ENCODE measurements at regions not wholly inside any gene's neighbourhood (a gene's known extent, or its start where the extent isn't known, plus 50 kb on each side); places are given as distances from the start of the nearest gene placed in this dataset.
A peak's percentile ranks its signal among the peaks of the same experiment; 100 is the strongest.

DNA sequence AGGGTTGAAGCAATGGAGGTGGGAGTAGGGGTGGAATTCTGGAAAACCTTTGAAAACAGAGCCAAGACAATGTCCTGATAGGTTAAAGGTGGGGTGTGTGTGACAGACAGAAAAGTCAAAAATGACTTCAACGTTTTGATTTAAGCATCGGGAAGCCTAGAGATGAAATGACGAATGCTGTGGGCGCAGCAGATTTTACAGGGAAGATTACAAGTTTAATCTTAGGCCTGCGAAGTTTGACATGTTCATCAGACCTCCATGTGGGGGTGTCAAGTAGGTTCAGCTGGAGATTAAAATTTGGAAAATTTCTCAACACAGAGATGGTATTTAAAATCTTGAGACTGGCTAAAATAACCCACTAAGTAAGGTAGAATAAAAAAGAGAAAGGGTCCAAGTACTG, 453.3 kb downstream of the TXNL1 start:
- Histone ChIP-seq H3K4me2 (ENCODE audit: low read length) (no peak overlapping the region), H3K27me3 (ENCODE audit: insufficient read depth, low read length) (no peaks in the 10 kb centered on the region), H3K79me2 (ENCODE audit: insufficient read depth, low read length) (no peaks in the 10 kb centered on the region), H3K27ac (ENCODE audit: low read depth, low read length) (no peak overlapping the region), H4K20me1 (ENCODE audit: insufficient read depth, low read length) (no peaks in the 10 kb centered on the region), H3K9ac (ENCODE audit: low read length) (no peak overlapping the region), H3K4me1 (ENCODE audit: insufficient read depth, low read length) (no peaks in the 10 kb centered on the region), H3K4me3 (ENCODE audit: insufficient read depth, low read depth, low read length) (no peak overlapping the region), H2AFZ (ENCODE audit: low read depth, low read length) (no peak overlapping the region), H3K9me3 (ENCODE audit: insufficient read depth, low read depth, low read length) (no peaks in the 10 kb centered on the region), H3K36me3 (ENCODE audit: insufficient read depth, low read length) (no peaks in the 10 kb centered on the region)
- FAIRE-seq (no peak), DNase-seq (ENCODE audit: low read depth) (no peak)
- Mint-ChIP-seq H3K4me3 (ENCODE audit: unreplicated experiment) (no peak overlapping the region), H3K9me3 (ENCODE audit: unreplicated experiment) (no peaks in the 10 kb centered on the region), H3K4me1 (ENCODE audit: low read depth, unreplicated experiment) (no peaks in the 10 kb centered on the region), H3K27ac (ENCODE audit: unreplicated experiment) (no peak overlapping the region), H3K27me3 (ENCODE audit: low read depth, unreplicated experiment) (no peaks in the 10 kb centered on the region), H3K36me3 (ENCODE audit: low read depth, unreplicated experiment) (no peaks in the 10 kb centered on the region)
- TF ChIP-seq EZH2 (IDR thresholded peaks at IDR 0.05; ENCODE audit: insufficient read depth, low read length) = no peak
- TF ChIP-seq, protein P1, sequence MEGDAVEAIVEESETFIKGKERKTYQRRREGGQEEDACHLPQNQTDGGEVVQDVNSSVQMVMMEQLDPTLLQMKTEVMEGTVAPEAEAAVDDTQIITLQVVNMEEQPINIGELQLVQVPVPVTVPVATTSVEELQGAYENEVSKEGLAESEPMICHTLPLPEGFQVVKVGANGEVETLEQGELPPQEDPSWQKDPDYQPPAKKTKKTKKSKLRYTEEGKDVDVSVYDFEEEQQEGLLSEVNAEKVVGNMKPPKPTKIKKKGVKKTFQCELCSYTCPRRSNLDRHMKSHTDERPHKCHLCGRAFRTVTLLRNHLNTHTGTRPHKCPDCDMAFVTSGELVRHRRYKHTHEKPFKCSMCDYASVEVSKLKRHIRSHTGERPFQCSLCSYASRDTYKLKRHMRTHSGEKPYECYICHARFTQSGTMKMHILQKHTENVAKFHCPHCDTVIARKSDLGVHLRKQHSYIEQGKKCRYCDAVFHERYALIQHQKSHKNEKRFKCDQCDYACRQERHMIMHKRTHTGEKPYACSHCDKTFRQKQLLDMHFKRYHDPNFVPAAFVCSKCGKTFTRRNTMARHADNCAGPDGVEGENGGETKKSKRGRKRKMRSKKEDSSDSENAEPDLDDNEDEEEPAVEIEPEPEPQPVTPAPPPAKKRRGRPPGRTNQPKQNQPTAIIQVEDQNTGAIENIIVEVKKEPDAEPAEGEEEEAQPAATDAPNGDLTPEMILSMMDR (IDR thresholded peaks at IDR 0.05; ENCODE audit: insufficient read depth, low read depth, low read length) = no peak

DNA sequence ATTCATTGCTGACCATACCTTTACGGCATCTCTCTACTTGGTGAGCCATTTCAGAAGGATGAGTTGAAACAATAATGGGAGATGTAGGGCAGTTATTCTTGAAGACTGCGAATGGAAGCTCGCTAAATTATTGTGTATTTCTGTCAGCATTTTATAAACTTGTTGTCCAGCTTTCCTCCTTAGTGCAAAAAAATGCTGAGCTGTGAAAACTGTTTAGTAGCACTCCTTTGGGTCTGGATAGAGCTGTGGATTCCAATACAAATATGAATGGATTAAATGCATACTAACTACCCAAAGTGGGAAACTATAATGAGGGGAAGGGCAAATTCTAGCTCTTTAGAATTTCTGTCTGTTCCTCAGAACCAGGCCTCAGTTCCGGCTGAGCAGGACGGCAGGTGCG, 461.6 kb downstream of the TXNL1 start:
- Histone ChIP-seq H3K4me1 (ENCODE audit: insufficient read depth, low read length) (no peaks in the 10 kb centered on the region), H3K9ac (ENCODE audit: low read length) (no peak overlapping the region), H3K36me3 (ENCODE audit: insufficient read depth, low read length) (no peaks in the 10 kb centered on the region), H4K20me1 (ENCODE audit: insufficient read depth, low read length) (no peaks in the 10 kb centered on the region), H2AFZ (ENCODE audit: low read depth, low read length) (no peak overlapping the region), H3K27ac (ENCODE audit: low read depth, low read length) (no peak overlapping the region), H3K4me2 (ENCODE audit: low read length) (no peak overlapping the region), H3K9me3 (ENCODE audit: insufficient read depth, low read depth, low read length) (no peaks in the 10 kb centered on the region), H3K4me3 (ENCODE audit: insufficient read depth, low read depth, low read length) (no peak overlapping the region), H3K27me3 (ENCODE audit: insufficient read depth, low read length) (no peaks in the 10 kb centered on the region), H3K79me2 (ENCODE audit: insufficient read depth, low read length) (no peaks in the 10 kb centered on the region)
- no peak for DNase-seq (ENCODE audit: low read depth)
- Mint-ChIP-seq H3K4me3 (ENCODE audit: unreplicated experiment) (no peak overlapping the region), H3K9me3 (ENCODE audit: unreplicated experiment) (no peaks in the 10 kb centered on the region), H3K27me3 (ENCODE audit: low read depth, unreplicated experiment) (no peaks in the 10 kb centered on the region), H3K36me3 (ENCODE audit: low read depth, unreplicated experiment) (no peaks in the 10 kb centered on the region), H3K4me1 (ENCODE audit: low read depth, unreplicated experiment) (peaks cover 4% of the 10 kb centered on the region), H3K27ac (ENCODE audit: unreplicated experiment) (no peak overlapping the region)
- FAIRE-seq = peak; percentile 29
- TF ChIP-seq EZH2 (IDR thresholded peaks at IDR 0.05; ENCODE audit: insufficient read depth, low read length) = no peak
- TF ChIP-seq, protein P1 (IDR thresholded peaks at IDR 0.05; ENCODE audit: insufficient read depth, low read depth, low read length) = no peak

DNA sequence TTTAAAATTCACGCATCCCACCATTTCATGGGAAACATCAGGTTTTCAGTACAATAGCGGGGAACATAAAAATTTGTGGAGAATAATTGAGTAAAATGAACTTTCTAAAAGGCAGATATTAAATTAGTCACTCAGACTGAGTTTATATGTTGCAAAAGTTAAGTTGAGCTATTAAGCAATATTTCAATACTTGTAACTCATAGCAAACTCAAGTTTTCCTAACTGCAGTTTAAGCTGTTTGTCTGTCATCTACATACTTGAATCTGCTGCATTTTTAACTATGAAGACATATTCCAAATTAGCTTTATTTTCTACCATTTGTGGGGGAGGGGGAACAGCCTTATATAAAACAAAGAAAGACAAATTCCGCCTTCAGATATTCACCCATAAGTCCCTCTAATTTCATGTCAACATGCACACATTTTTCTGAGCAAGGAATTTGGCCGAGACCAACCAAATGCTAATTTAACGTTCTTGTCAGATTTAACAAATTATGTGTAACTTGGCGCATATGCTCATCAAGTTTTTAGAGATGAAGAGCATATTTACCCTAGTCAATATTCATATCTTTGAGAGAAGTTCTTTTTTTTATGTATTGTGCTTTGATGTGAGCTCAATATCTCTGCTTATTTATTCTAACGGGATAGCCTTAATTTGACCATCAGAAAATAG, 462.9 kb downstream of the TXNL1 start:
- no peak for DNase-seq (ENCODE audit: low read depth)
- no peak overlapping the region for H2AFZ ChIP-seq (ENCODE audit: low read depth, low read length)
- H3K79me2 ChIP-seq (ENCODE audit: insufficient read depth, low read length) = no peaks in the 10 kb centered on the region
- no peak overlapping the region for H3K4me3 ChIP-seq (ENCODE audit: insufficient read depth, low read depth, low read length)
- no peak for TF ChIP-seq EZH2 (IDR thresholded peaks at IDR 0.05; ENCODE audit: insufficient read depth, low read length)
- TF ChIP-seq, protein P1 (IDR thresholded peaks at IDR 0.05; ENCODE audit: insufficient read depth, low read depth, low read length) = no peak
- no peak overlapping the region for H3K27ac ChIP-seq (ENCODE audit: low read depth, low read length)
- Mint-ChIP-seq H3K9me3 (ENCODE audit: unreplicated experiment) (no peaks in the 10 kb centered on the region), H3K27ac (ENCODE audit: unreplicated experiment) (no peak overlapping the region), H3K4me3 (ENCODE audit: unreplicated experiment) (no peak overlapping the region), H3K4me1 (ENCODE audit: low read depth, unreplicated experiment) (peaks cover 4% of the 10 kb centered on the region), H3K27me3 (ENCODE audit: low read depth, unreplicated experiment) (no peaks in the 10 kb centered on the region), H3K36me3 (ENCODE audit: low read depth, unreplicated experiment) (no peaks in the 10 kb centered on the region)
- H3K36me3 ChIP-seq (ENCODE audit: insufficient read depth, low read length) = no peaks in the 10 kb centered on the region
- no peak overlapping the region for H3K4me2 ChIP-seq (ENCODE audit: low read length)
- H3K9ac ChIP-seq (ENCODE audit: low read length) = no peak overlapping the region
- no peaks in the 10 kb centered on the region for H4K20me1 ChIP-seq (ENCODE audit: insufficient read depth, low read length)
- no peaks in the 10 kb centered on the region for H3K9me3 ChIP-seq (ENCODE audit: insufficient read depth, low read depth, low read length)
- H3K27me3 ChIP-seq (ENCODE audit: insufficient read depth, low read length) = no peaks in the 10 kb centered on the region
- H3K4me1 ChIP-seq (ENCODE audit: insufficient read depth, low read length) = no peaks in the 10 kb centered on the region
- no peak for FAIRE-seq
